ENCODE measurements at regions not wholly inside any gene's neighbourhood (a gene's known extent, or its start where the extent isn't known, plus 50 kb on each side); places are given as distances from the start of the nearest gene placed in this dataset.

DNA sequence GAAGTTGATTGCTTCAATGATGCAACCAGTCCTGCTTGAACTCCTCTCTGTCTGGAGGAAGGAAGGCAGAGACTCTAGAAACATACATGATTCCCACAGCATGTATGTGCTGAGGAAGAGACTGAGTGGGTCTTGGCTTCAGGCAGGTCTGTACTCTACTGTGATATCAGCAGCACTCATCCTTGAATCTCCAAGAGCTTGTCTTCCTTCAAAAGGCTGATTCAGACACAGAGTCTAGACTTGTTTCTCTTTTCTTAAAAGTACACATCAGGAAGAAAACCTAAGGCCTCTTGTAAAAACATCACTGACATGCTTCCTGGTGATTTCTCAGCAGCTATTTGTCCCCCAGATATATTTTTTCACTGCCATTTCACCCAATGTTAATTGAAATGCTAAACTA lies 155.7 kb upstream of the HEY2 start:
- H3K4me1 ChIP-seq (ENCODE audit: low read length): peaks cover 14% of the 10 kb centered on the region
- no peaks in the 10 kb centered on the region for H4K20me1 ChIP-seq (ENCODE audit: insufficient read depth, low read depth, low read length)
- H3K79me2 ChIP-seq (ENCODE audit: low read length): no peaks in the 10 kb centered on the region
- DNase-seq: no peak
- H3K9me2 ChIP-seq (replicated peaks; ENCODE audit: insufficient read depth, low read length): no peaks in the 10 kb centered on the region
- H3K4me2 ChIP-seq (ENCODE audit: low read depth, low read length, poor library complexity, severe bottlenecking): no peak overlapping the region
- no peak overlapping the region for H2AFZ ChIP-seq (ENCODE audit: low read length)
- H3K27me3 ChIP-seq (ENCODE audit: low read length): no peaks in the 10 kb centered on the region
- H3K4me3 ChIP-seq (ENCODE audit: low read length): no peak overlapping the region
- H3K36me3 ChIP-seq (ENCODE audit: insufficient read depth, low read length): no peaks in the 10 kb centered on the region
- H3K9me3 ChIP-seq (ENCODE audit: low read length): no peaks in the 10 kb centered on the region
- no peak overlapping the region for H3K9ac ChIP-seq (ENCODE audit: low read length)
- H3K27ac ChIP-seq (ENCODE audit: low read length): no peak overlapping the region

GRCh38 chr6:125596020-125596419 lies 153.4 kb upstream of the HEY2 start:
- no peaks in the 10 kb centered on the region for H3K36me3 ChIP-seq (ENCODE audit: insufficient read depth, low read length)
- no peaks in the 10 kb centered on the region for H3K79me2 ChIP-seq (ENCODE audit: low read length)
- H3K9me3 ChIP-seq (ENCODE audit: low read length): no peaks in the 10 kb centered on the region
- peaks cover 13% of the 10 kb centered on the region for H3K4me1 ChIP-seq (ENCODE audit: low read length)
- no peak overlapping the region for H3K27ac ChIP-seq (ENCODE audit: low read length)
- no peak overlapping the region for H3K4me3 ChIP-seq (ENCODE audit: low read length)
- H3K4me2 ChIP-seq (ENCODE audit: low read depth, low read length, poor library complexity, severe bottlenecking): no peak overlapping the region
- no peaks in the 10 kb centered on the region for H3K9me2 ChIP-seq (replicated peaks; ENCODE audit: insufficient read depth, low read length)
- no peak overlapping the region for H2AFZ ChIP-seq (ENCODE audit: low read length)
- no peak overlapping the region for H3K9ac ChIP-seq (ENCODE audit: low read length)
- no peaks in the 10 kb centered on the region for H4K20me1 ChIP-seq (ENCODE audit: insufficient read depth, low read depth, low read length)
- no peak for DNase-seq
- no peaks in the 10 kb centered on the region for H3K27me3 ChIP-seq (ENCODE audit: low read length)

DNA sequence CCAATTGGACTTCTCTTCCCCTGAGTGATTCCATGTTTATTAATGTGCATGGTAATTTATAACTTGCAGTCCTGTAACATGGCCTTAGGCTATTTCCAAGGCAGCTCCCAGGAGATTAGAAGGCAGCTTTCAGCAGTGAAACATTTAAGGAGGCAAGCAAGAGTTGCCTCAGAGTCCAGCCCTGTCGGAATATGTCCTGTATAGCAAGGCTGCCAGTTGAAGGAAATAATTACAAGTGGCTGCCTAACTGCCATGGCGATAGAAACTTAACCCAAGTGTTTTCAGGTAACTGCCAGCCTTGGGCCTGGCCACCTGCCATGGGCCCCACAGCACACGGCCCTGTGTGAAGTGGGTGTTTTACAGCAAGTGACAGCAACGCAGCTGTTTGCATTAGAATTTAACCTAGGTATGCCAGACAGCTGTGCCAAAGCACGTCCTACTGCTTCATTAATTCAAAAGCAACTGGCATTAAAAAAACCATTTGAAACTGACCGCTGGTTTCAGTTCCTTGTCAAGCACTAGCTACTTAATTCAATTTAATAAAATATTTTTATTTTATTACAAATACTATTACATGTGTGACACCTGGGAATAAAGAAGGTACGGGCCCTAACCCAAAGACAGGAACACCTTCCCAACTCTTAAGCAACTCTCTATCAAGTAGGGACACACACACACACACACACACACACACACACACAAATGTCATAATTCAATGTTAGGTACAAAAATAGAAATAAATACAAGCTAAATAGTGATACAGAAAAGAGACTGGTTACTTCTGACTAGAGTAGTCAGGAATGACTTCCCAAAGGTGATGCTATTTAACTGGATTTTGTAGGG lies 151.8 kb upstream of the HEY2 start:
- Histone ChIP-seq H2AFZ (ENCODE audit: low read length) (no peak overlapping the region), H3K79me2 (ENCODE audit: low read length) (no peaks in the 10 kb centered on the region), H3K36me3 (ENCODE audit: insufficient read depth, low read length) (no peaks in the 10 kb centered on the region), H3K4me1 (ENCODE audit: low read length) (peaks cover 13% of the 10 kb centered on the region), H3K27me3 (ENCODE audit: low read length) (no peaks in the 10 kb centered on the region), H3K4me3 (ENCODE audit: low read length) (no peak overlapping the region), H4K20me1 (ENCODE audit: insufficient read depth, low read depth, low read length) (no peaks in the 10 kb centered on the region), H3K9me2 (replicated peaks; ENCODE audit: insufficient read depth, low read length) (no peaks in the 10 kb centered on the region), H3K27ac (ENCODE audit: low read length) (no peak overlapping the region), H3K9me3 (ENCODE audit: low read length) (no peaks in the 10 kb centered on the region), H3K9ac (ENCODE audit: low read length) (no peak overlapping the region), H3K4me2 (ENCODE audit: low read depth, low read length, poor library complexity, severe bottlenecking) (no peak overlapping the region)
- DNase-seq: peak; percentile 48

DNA sequence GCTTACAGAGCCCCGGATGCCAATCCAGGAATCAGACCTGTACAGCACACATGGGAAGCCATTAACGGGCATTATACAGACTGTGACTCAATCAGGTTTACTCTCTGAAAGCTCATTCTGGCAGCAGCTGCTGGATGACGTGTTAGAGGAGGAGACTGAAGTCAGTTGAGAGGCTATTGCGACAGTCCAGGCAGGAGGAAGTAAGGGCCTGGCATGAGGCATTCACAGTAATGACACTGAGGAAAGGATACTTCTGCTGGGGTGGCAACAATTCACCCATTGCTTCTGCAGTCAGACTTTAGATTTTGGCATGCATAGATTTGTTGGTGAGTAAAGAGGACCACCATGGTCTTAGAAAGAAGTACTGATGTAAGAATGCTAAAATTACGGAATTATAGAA lies 151.0 kb upstream of the HEY2 start:
- H3K4me1 ChIP-seq (ENCODE audit: low read length): peaks cover 13% of the 10 kb centered on the region
- H3K9me2 ChIP-seq (replicated peaks; ENCODE audit: insufficient read depth, low read length): no peaks in the 10 kb centered on the region
- peak; percentile 54 for DNase-seq
- no peak overlapping the region for H3K4me2 ChIP-seq (ENCODE audit: low read depth, low read length, poor library complexity, severe bottlenecking)
- H3K79me2 ChIP-seq (ENCODE audit: low read length): no peaks in the 10 kb centered on the region
- no peaks in the 10 kb centered on the region for H3K9me3 ChIP-seq (ENCODE audit: low read length)
- no peak overlapping the region for H2AFZ ChIP-seq (ENCODE audit: low read length)
- no peak overlapping the region for H3K9ac ChIP-seq (ENCODE audit: low read length)
- H3K4me3 ChIP-seq (ENCODE audit: low read length): no peak overlapping the region
- no peaks in the 10 kb centered on the region for H4K20me1 ChIP-seq (ENCODE audit: insufficient read depth, low read depth, low read length)
- no peaks in the 10 kb centered on the region for H3K27me3 ChIP-seq (ENCODE audit: low read length)
- H3K36me3 ChIP-seq (ENCODE audit: insufficient read depth, low read length): no peaks in the 10 kb centered on the region
- no peak overlapping the region for H3K27ac ChIP-seq (ENCODE audit: low read length)

DNA sequence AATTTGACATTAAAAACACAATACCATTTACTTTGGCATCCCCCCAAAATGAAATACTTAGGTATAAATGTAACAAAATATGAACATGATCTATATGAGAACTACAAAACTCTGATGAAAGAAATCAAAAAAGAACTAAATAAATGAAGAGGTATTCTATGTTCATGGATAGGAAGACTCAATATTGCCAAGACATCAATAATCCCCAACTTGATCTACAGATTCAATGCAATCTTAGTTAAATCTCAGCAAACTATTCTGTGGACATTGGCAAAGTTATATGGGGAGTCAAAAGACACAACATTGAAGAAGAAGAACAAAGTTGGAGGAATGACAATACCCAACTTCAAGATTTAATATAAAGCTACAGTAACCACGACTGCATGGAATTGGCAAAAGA lies 145.2 kb upstream of the HEY2 start:
- Histone ChIP-seq H3K4me1 (ENCODE audit: low read length) (no peaks in the 10 kb centered on the region), H3K9ac (ENCODE audit: low read length) (no peak overlapping the region), H3K36me3 (ENCODE audit: insufficient read depth, low read length) (no peaks in the 10 kb centered on the region), H3K79me2 (ENCODE audit: low read length) (no peaks in the 10 kb centered on the region), H3K9me2 (replicated peaks; ENCODE audit: insufficient read depth, low read length) (no peaks in the 10 kb centered on the region), H4K20me1 (ENCODE audit: insufficient read depth, low read depth, low read length) (no peaks in the 10 kb centered on the region), H3K4me3 (ENCODE audit: low read length) (no peak overlapping the region), H3K4me2 (ENCODE audit: low read depth, low read length, poor library complexity, severe bottlenecking) (no peak overlapping the region), H3K9me3 (ENCODE audit: low read length) (no peaks in the 10 kb centered on the region), H2AFZ (ENCODE audit: low read length) (no peak overlapping the region), H3K27ac (ENCODE audit: low read length) (no peak overlapping the region), H3K27me3 (ENCODE audit: low read length) (no peaks in the 10 kb centered on the region)
- no peak for DNase-seq

DNA sequence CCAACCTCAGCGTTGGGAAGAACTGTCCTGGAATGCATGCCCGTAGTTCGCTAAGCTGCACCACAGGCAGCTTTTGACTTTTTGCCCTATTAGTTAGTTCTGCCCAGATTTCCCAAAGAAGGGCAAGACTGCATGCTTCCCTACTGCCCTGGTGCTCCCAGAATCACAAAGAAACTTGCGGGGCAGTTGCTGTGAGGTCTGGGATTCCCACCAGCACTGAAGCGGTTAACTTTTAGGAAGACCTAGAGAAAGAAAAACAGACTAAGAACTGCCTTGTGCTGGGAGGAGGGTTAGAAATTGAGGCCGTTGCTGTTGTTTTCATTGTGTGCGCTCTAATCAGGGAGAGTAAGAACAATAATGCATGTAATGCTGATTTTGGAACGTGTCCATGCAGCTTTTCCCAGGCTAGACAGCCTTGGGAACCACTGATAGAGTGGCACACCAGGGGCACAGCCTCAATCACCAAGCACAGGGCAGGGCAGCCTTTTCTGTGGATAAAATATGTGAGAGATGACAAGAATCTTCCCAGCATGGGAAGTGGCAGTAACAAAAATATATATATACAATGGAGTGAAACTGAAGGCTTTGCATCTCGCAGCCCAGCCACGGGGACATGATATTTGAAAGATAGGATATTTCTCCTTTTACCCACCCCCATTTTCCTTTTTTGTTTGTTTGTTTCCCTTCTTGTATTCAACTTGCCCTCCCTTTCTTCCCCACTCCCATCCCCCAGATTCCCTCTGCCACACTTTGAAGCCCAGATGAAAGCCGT lies 137.7 kb upstream of the HEY2 start:
- no peak for DNase-seq
- H3K4me3 ChIP-seq (ENCODE audit: low read length): no peak overlapping the region
- H4K20me1 ChIP-seq (ENCODE audit: insufficient read depth, low read depth, low read length): no peaks in the 10 kb centered on the region
- no peak overlapping the region for H3K4me2 ChIP-seq (ENCODE audit: low read depth, low read length, poor library complexity, severe bottlenecking)
- H3K9ac ChIP-seq (ENCODE audit: low read length): no peak overlapping the region
- no peaks in the 10 kb centered on the region for H3K36me3 ChIP-seq (ENCODE audit: insufficient read depth, low read length)
- H3K9me3 ChIP-seq (ENCODE audit: low read length): no peaks in the 10 kb centered on the region
- H2AFZ ChIP-seq (ENCODE audit: low read length): no peak overlapping the region
- H3K9me2 ChIP-seq (replicated peaks; ENCODE audit: insufficient read depth, low read length): no peaks in the 10 kb centered on the region
- H3K27ac ChIP-seq (ENCODE audit: low read length): no peak overlapping the region
- no peaks in the 10 kb centered on the region for H3K27me3 ChIP-seq (ENCODE audit: low read length)
- no peaks in the 10 kb centered on the region for H3K79me2 ChIP-seq (ENCODE audit: low read length)
- H3K4me1 ChIP-seq (ENCODE audit: low read length): no peaks in the 10 kb centered on the region

DNA sequence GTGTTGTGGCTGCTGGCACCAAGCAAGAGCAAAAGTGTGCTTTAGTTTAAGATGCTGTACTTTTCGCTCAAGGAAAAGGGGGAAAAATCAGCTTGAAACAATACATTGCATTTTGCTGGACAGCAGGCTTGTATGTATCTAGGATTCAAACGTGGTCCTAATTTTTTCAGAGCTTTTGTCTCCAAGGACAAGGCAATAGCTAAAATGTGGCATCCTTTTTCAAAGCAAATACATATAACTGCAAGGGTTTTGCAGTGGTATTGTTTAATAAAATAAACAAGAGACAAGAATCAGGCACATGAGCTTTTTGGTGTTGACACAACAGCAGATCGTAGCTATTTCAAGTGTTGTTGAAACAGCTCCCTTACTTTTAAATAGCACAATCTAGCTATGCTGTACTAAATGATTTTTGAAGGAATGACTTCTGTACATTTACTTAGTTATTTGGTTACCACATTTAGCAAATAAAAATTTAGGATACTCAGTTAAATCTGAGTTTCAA lies 137.0 kb upstream of the HEY2 start:
- Histone ChIP-seq H3K27me3 (ENCODE audit: low read length) (no peaks in the 10 kb centered on the region), H3K4me1 (ENCODE audit: low read length) (no peaks in the 10 kb centered on the region), H3K9me3 (ENCODE audit: low read length) (no peaks in the 10 kb centered on the region), H3K9ac (ENCODE audit: low read length) (no peak overlapping the region), H3K79me2 (ENCODE audit: low read length) (no peaks in the 10 kb centered on the region), H3K4me3 (ENCODE audit: low read length) (no peak overlapping the region), H3K36me3 (ENCODE audit: insufficient read depth, low read length) (no peaks in the 10 kb centered on the region), H2AFZ (ENCODE audit: low read length) (no peak overlapping the region), H3K27ac (ENCODE audit: low read length) (no peak overlapping the region), H4K20me1 (ENCODE audit: insufficient read depth, low read depth, low read length) (no peaks in the 10 kb centered on the region), H3K9me2 (replicated peaks; ENCODE audit: insufficient read depth, low read length) (no peaks in the 10 kb centered on the region), H3K4me2 (ENCODE audit: low read depth, low read length, poor library complexity, severe bottlenecking) (no peak overlapping the region)
- DNase-seq: no peak

GRCh38 chr6:125618629-125619028 lies 130.8 kb upstream of the HEY2 start:
- H3K9me2 ChIP-seq (replicated peaks; ENCODE audit: insufficient read depth, low read length): no peaks in the 10 kb centered on the region
- H2AFZ ChIP-seq (ENCODE audit: low read length): no peak overlapping the region
- no peak for DNase-seq
- H3K4me2 ChIP-seq (ENCODE audit: low read depth, low read length, poor library complexity, severe bottlenecking): no peak overlapping the region
- no peak overlapping the region for H3K9ac ChIP-seq (ENCODE audit: low read length)
- H4K20me1 ChIP-seq (ENCODE audit: insufficient read depth, low read depth, low read length): no peaks in the 10 kb centered on the region
- no peaks in the 10 kb centered on the region for H3K27me3 ChIP-seq (ENCODE audit: low read length)
- H3K36me3 ChIP-seq (ENCODE audit: insufficient read depth, low read length): no peaks in the 10 kb centered on the region
- no peaks in the 10 kb centered on the region for H3K4me1 ChIP-seq (ENCODE audit: low read length)
- H3K9me3 ChIP-seq (ENCODE audit: low read length): no peaks in the 10 kb centered on the region
- H3K4me3 ChIP-seq (ENCODE audit: low read length): no peak overlapping the region
- H3K27ac ChIP-seq (ENCODE audit: low read length): no peak overlapping the region
- no peaks in the 10 kb centered on the region for H3K79me2 ChIP-seq (ENCODE audit: low read length)

All from Karpas-422 (cell line).